ENCODE measurements at regions not wholly inside any gene's neighbourhood (a gene's known extent, or its start where the extent isn't known, plus 50 kb on each side); places are given as distances from the start of the nearest gene placed in this dataset.

DNA sequence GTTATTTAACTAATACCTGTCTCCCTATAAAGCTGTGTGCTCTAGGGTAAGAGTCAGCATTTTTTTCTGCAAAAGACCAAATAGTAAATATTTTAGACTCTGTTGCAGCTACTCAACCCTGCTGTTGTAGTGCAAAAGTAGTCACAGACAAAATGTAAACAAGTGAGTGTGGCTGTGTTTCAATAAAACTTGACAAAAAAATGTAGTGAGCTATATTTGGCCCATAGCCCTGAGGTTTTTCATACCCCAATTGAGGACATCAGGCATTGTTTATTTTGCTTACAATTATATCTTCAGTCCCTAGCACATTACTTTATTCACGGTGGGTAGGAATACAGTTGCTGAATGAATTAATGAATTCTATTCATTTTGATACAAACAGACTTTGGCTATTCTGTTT lies 58.7 kb upstream of the TBC1D5 start:
- no peak for TF ChIP-seq CTCF (IDR thresholded peaks at IDR 0.05)
- TF ChIP-seq POLR2A (IDR thresholded peaks at IDR 0.05), result no peak
